Upper lobe of right lung (tissue), 1 donor: ENCODE measurements at regions not wholly inside any gene's neighbourhood (a gene's known extent, or its start where the extent isn't known, plus 50 kb on each side); places are given as distances from the start of the nearest gene placed in this dataset.

Source experiments
- ATAC-seq: fragments of 200-7000 bp; cut with Tn5 transposase; one replicate; pipeline ENCODE4 v1.9.1; 2020; ENCODE audit warnings: mild to moderate bottlenecking, moderate library complexity
- DNase-seq: peaks from one replicate; pipeline ENCODE4 v3.0.0-alpha.2; 2020
- H3K27ac ChIP-seq: fragments of 200-600 bp; one replicate; pipeline ENCODE4 v1.8.0; 2022
- H3K27me3 ChIP-seq: fragments of 200-600 bp; one replicate; pipeline ENCODE4 v1.8.0; 2022; ENCODE audit warnings: mild to moderate bottlenecking
- H3K36me3 ChIP-seq: fragments of 200-600 bp; one replicate; pipeline ENCODE4 v1.8.0; 2022
- H3K4me1 ChIP-seq: fragments of 200-600 bp; one replicate; pipeline ENCODE4 v1.8.0; 2022
- H3K4me3 ChIP-seq: fragments of 200-600 bp; one replicate; pipeline ENCODE4 v1.8.0; 2022; ENCODE audit warnings: mild to moderate bottlenecking
- H3K9me3 ChIP-seq: fragments of 200-600 bp; one replicate; pipeline ENCODE4 v1.8.0; 2022
- CTCF ChIP-seq: fragments of 200-600 bp; IDR thresholded peaks from one replicate; pipeline ENCODE4 v1.8.0; 2022; ENCODE audit warnings: antibody characterized with exemption
- intact Hi-C: fragments of 100-400 bp; cut with DNase I; formaldehyde crosslinking; loops from one replicate; pipeline ENCODE4 v1.11.0; 2022
- donor health status: DM: no; HTN: yes; CAD: no; lungs with severe emphysema.

GRCh38 chr9:11366585-11367129, 753.9 kb upstream of the PTPRD start:
- no peak for TF ChIP-seq CTCF
- DNase-seq: no peak
- Histone ChIP-seq H3K9me3 (no peaks in the 10 kb centered on the region), H3K36me3 (no peaks in the 10 kb centered on the region), H3K27me3 (no peaks in the 10 kb centered on the region), H3K4me3 (no peak overlapping the region), H3K4me1 (no peaks in the 10 kb centered on the region), H3K27ac (no peak overlapping the region)
- intact Hi-C loops: no loop called here
- ATAC-seq: no peak

- Histone ChIP-seq H3K4me3 (no peak overlapping the region), H3K9me3 (no peaks in the 10 kb centered on the region), H3K27ac (no peak overlapping the region), H3K36me3 (no peaks in the 10 kb centered on the region), H3K27me3 (no peaks in the 10 kb centered on the region), H3K4me1 (no peaks in the 10 kb centered on the region)
- intact Hi-C loops: no loop called here
- no peak for DNase-seq
- no peak for ATAC-seq
- no peak for TF ChIP-seq CTCF
Observed at GRCh38 chr9:11374926-11375325, 762.1 kb upstream of the PTPRD start.

GRCh38 chr9:11402621-11403020, 789.8 kb upstream of the PTPRD start:
- no peak for DNase-seq
- Histone ChIP-seq H3K4me3 (no peak overlapping the region), H3K4me1 (no peaks in the 10 kb centered on the region), H3K36me3 (no peaks in the 10 kb centered on the region), H3K9me3 (peaks cover 6% of the 10 kb centered on the region), H3K27me3 (no peaks in the 10 kb centered on the region), H3K27ac (no peak overlapping the region)
- intact Hi-C loops: no loop called here
- TF ChIP-seq CTCF: no peak
- no peak for ATAC-seq

GRCh38 chr9:11414241-11414640, 801.4 kb upstream of the PTPRD start:
- peak; percentile 27 for ATAC-seq
- no peak for TF ChIP-seq CTCF
- no peaks in the 10 kb centered on the region for H3K9me3 ChIP-seq
- no peak overlapping the region for H3K4me3 ChIP-seq
- H3K36me3 ChIP-seq: no peaks in the 10 kb centered on the region
- H3K27me3 ChIP-seq: no peaks in the 10 kb centered on the region
- intact Hi-C loops: no loop called here
- H3K4me1 ChIP-seq: no peaks in the 10 kb centered on the region
- no peak for DNase-seq
- H3K27ac ChIP-seq: no peak overlapping the region

GRCh38 chr9:11417782-11418181, 805.0 kb upstream of the PTPRD start:
- H3K4me1 ChIP-seq: no peaks in the 10 kb centered on the region
- intact Hi-C loops: no loop called here
- no peak overlapping the region for H3K4me3 ChIP-seq
- H3K27me3 ChIP-seq: no peaks in the 10 kb centered on the region
- H3K27ac ChIP-seq: no peak overlapping the region
- DNase-seq (no peak), ATAC-seq (peak; percentile 69)
- H3K9me3 ChIP-seq: no peaks in the 10 kb centered on the region
- TF ChIP-seq CTCF: no peak
- H3K36me3 ChIP-seq: no peaks in the 10 kb centered on the region

- no peaks in the 10 kb centered on the region for H3K4me1 ChIP-seq
- H3K4me3 ChIP-seq: no peak overlapping the region
- no peak overlapping the region for H3K27ac ChIP-seq
- ATAC-seq (no peak), DNase-seq (no peak)
- H3K36me3 ChIP-seq: no peaks in the 10 kb centered on the region
- intact Hi-C loops: no loop called here
- TF ChIP-seq CTCF: no peak
- no peaks in the 10 kb centered on the region for H3K27me3 ChIP-seq
- H3K9me3 ChIP-seq: no peaks in the 10 kb centered on the region
Observed at GRCh38 chr9:11431490-11431889, 818.7 kb upstream of the PTPRD start.
